GM12878 (cell line): ENCODE measurements at regions not wholly inside any gene's neighbourhood (a gene's known extent, or its start where the extent isn't known, plus 50 kb on each side); places are given as distances from the start of the nearest gene placed in this dataset.

Experiments
- ATAC-seq: fragments of 200-7000 bp; cut with Tn5 transposase; 3 replicates; pipeline ENCODE4 v1.9.1; 2020; ENCODE audit warnings: mild to moderate bottlenecking, moderate library complexity
- BruUV-seq: library from RNA; stranded (reverse); fragments of 400-500 nt; replicated peaks from 2 replicates; lab custom pipeline; 2021; lab: Mats Ljungman, UMichigan
- CTCF ChIA-PET: fragments of 300-600 bp; sonication (Branson Sonifier 250); formaldehyde crosslinking; extraction: SDS; loops from one replicate; lab custom pipeline; 2021; ENCODE audit warnings: inconsistent platforms; lab: Yijun Ruan, JAX
- POLR2A ChIA-PET: fragments of 350-600 bp; formaldehyde crosslinking; extraction: SDS; loops from one replicate; lab custom pipeline; 2021; ENCODE audit warnings: inconsistent platforms; lab: Charles Lee
- RAD21 ChIA-PET: fragments of 300-600 bp; sonication (Branson Sonifier 250); formaldehyde crosslinking; loops from one replicate; lab custom pipeline; 2023; ENCODE audit warnings: antibody characterized with exemption; ENCODE audit not compliant: unreplicated experiment; lab: Charles Lee
- SMC1A ChIA-PET: fragments of 300-600 bp; sonication (Branson Sonifier 250); formaldehyde crosslinking; loops from one replicate; lab custom pipeline; 2023; ENCODE audit not compliant: unreplicated experiment, uncharacterized antibody; lab: Charles Lee
- DNase-seq: peaks from one replicate; pipeline ENCODE4 v3.0.0-alpha.2; 2011; ENCODE audit warnings: low read depth, low spot score
- FAIRE-seq: peaks from 3 replicates; lab custom pipeline; 2011; peaks lifted over from hg19 to GRCh38; lab: Jason Lieb, UNC
- H2AFZ ChIP-seq: 2 replicates; pipeline ENCODE4 v1.6.0; 2011; ENCODE audit warnings: low read depth, low read length, control low read depth; ENCODE audit not compliant: control insufficient read depth
- H3K27ac ChIP-seq: 2 replicates; pipeline ENCODE4 v1.5.1; 2011; ENCODE audit warnings: control low read depth; ENCODE audit not compliant: control insufficient read depth, insufficient read depth
- H3K27me3 ChIP-seq, 2 experiments: replicated peaks in 1 of 2; 2 replicates each; pipeline versions ENCODE4 v1.6.0 to v1.6.1; 2011; ENCODE audit warnings: low read length in 1 of 2; ENCODE audit not compliant: control insufficient read depth in 2 of 2, insufficient read depth in 2 of 2
- H3K36me3 ChIP-seq, 2 experiments: 2 replicates each; pipeline ENCODE4 v1.5.1; 2011; ENCODE audit warnings: low read length in 1 of 2; ENCODE audit not compliant: control insufficient read depth in 2 of 2, insufficient read depth in 2 of 2
- H3K4me1 ChIP-seq: 2 replicates; pipeline ENCODE4 v1.6.1; 2011; ENCODE audit warnings: mild to moderate bottlenecking, low read length, moderate library complexity, mixed read lengths; ENCODE audit not compliant: control insufficient read depth, insufficient read depth
- H3K4me2 ChIP-seq: 2 replicates; pipeline ENCODE4 v1.6.0; 2011; ENCODE audit warnings: control low read depth; ENCODE audit not compliant: control insufficient read depth, insufficient read depth
- H3K4me3 ChIP-seq: fragments of 200-600 bp; sonication (generic); 2 replicates; pipeline ENCODE4 v1.5.1; 2016
- H3K79me2 ChIP-seq: 2 replicates; pipeline ENCODE4 v1.6.0; 2011; ENCODE audit warnings: low read length; ENCODE audit not compliant: control insufficient read depth, insufficient read depth
- H3K9ac ChIP-seq: 2 replicates; pipeline ENCODE4 v1.8.0; 2011; ENCODE audit warnings: low read length, control low read depth, mixed read lengths; ENCODE audit not compliant: control insufficient read depth, insufficient read depth
- H3K9me3 ChIP-seq: replicated peaks from 3 replicates; pipeline ENCODE4 v1.5.1; 2011; ENCODE audit warnings: mild to moderate bottlenecking, low read length; ENCODE audit not compliant: control insufficient read depth, insufficient read depth
- H4K20me1 ChIP-seq: 2 replicates; pipeline ENCODE4 v1.6.0; 2011; ENCODE audit not compliant: control insufficient read depth, insufficient read depth
- CEBPZ ChIP-seq: fragments of 150-350 bp; IDR thresholded peaks from 2 replicates; pipeline ENCODE4 v1.6.1; 2016; ENCODE audit warnings: low read depth, low read length
- CHD2 ChIP-seq: IDR thresholded peaks from 2 replicates; pipeline ENCODE4 v1.6.1; 2011; ENCODE audit warnings: low read depth, low read length, improper control_type of control experiment, borderline replicate concordance
- CUX1 ChIP-seq: IDR thresholded peaks from 2 replicates; pipeline ENCODE4 v1.6.1; 2012; ENCODE audit warnings: improper control_type of control experiment, low read depth, low read length; ENCODE audit not compliant: insufficient replicate concordance
- JUNB ChIP-seq: IDR thresholded peaks from 2 replicates; pipeline ENCODE4 v1.6.1; 2016; ENCODE audit warnings: antibody characterized with exemption, mild to moderate bottlenecking
- NR2F1 ChIP-seq: fragments of 450-650 bp; conservative IDR thresholded peaks from 2 replicates; pipeline ENCODE4 v1.6.1; 2017; ENCODE audit warnings: mild to moderate bottlenecking
- POU2F2 ChIP-seq: IDR thresholded peaks from 3 replicates; pipeline ENCODE4 v1.6.1; 2011; ENCODE audit warnings: low read depth, mild to moderate bottlenecking, low read length, borderline replicate concordance
- RAD21 ChIP-seq: IDR thresholded peaks from 2 replicates; pipeline ENCODE4 v1.6.1; 2011; ENCODE audit warnings: mild to moderate bottlenecking, low read depth, low read length, moderate library complexity; ENCODE audit not compliant: insufficient read depth
- RBBP5 ChIP-seq: fragments of 200-600 bp; sonication (generic); conservative IDR thresholded peaks from 2 replicates; pipeline ENCODE4 v1.6.1; 2016
- SREBF2 ChIP-seq: IDR thresholded peaks from 2 replicates; pipeline ENCODE4 v1.6.1; 2012; ENCODE audit warnings: mild to moderate bottlenecking, low read length
- YBX1 ChIP-seq: fragments of 450-650 bp; IDR thresholded peaks from 2 replicates; pipeline ENCODE4 v1.6.1; 2016; ENCODE audit warnings: antibody characterized with exemption
- WGBS: methylation state at CpG from one replicate; pipeline ENCODE4 v1.1.6; 2016; ENCODE audit warnings: low lambda C conversion rate; ENCODE audit not compliant: insufficient replicate concordance, insufficient coverage; ENCODE audit errors: missing lambda C conversion rate; 5-methylcytosine and 5-hydroxymethylcytosine counted together
- in situ Hi-C: fragments of 300-500 bp; cut with MboI; formaldehyde crosslinking; loops from 9 replicates; pipeline ENCODE4 v1.14.3; 2018; ENCODE audit warnings: mixed read lengths
- intact Hi-C: fragments of 100-400 bp; cut with micrococcal nuclease; formaldehyde crosslinking; loops from one replicate; pipeline ENCODE4 v1.14.2; 2022; ENCODE audit not compliant: unreplicated experiment

GRCh38 chr6:8900056-8900455 lies 464.7 kb upstream of the SLC35B3 start:
- Histone ChIP-seq H3K27me3 (no peaks in the 10 kb centered on the region), H3K4me2 (no peak overlapping the region), H3K9me3 (no peaks in the 10 kb centered on the region), H4K20me1 (no peaks in the 10 kb centered on the region), H2AFZ (no peak overlapping the region), H3K27ac (no peak overlapping the region), H3K36me3 (no peaks in the 10 kb centered on the region), H3K9ac (no peak overlapping the region), H3K4me1 (no peaks in the 10 kb centered on the region), H3K79me2 (no peaks in the 10 kb centered on the region), H3K4me3 (no peak overlapping the region)
- POLR2A ChIA-PET: no interaction called here
- no TSS peak for BruUV-seq
- 17% methylated on average over 3 of the region's 3 CpGs for WGBS
- RAD21 ChIA-PET: no interaction called here
- SMC1A ChIA-PET: no interaction called here
- no peak for FAIRE-seq
- ATAC-seq: no peak
- no peak for DNase-seq
- in situ Hi-C loops (no loop called here), intact Hi-C loops (no loop called here)
- CTCF ChIA-PET: interaction anchor here (1.6 kb wide), 1 partner anchor 193 kb away, joined by 3 read pairs; no protein-coding TSS in a partner anchor
- TF ChIP-seq JUNB (no peak), CEBPZ (no peak), RAD21 (no peak)

- no peaks in the 10 kb centered on the region for H3K36me3 ChIP-seq
- no peak for FAIRE-seq
- no peaks in the 10 kb centered on the region for H3K27me3 ChIP-seq
- no peak overlapping the region for H3K4me3 ChIP-seq
- no peak for ATAC-seq
- no peak overlapping the region for H3K4me2 ChIP-seq
- no peak overlapping the region for H2AFZ ChIP-seq
- in situ Hi-C loops (no loop called here), intact Hi-C loops (no loop called here)
- no TSS peak for BruUV-seq
- no peaks in the 10 kb centered on the region for H4K20me1 ChIP-seq
- WGBS: 21% methylated on average over 6 of the region's 6 CpGs
- CTCF ChIA-PET: interaction anchor here (1.0 kb wide), 1 partner anchor 105 kb away, joined by 3 read pairs; no protein-coding TSS in a partner anchor
- no peak overlapping the region for H3K27ac ChIP-seq
- SMC1A ChIA-PET: interaction anchor here (2.1 kb wide), 1 partner anchor 758 kb away, joined by 6 read pairs; no protein-coding TSS in a partner anchor
- POLR2A ChIA-PET: no interaction called here
- H3K9ac ChIP-seq: no peak overlapping the region
- H3K4me1 ChIP-seq: no peaks in the 10 kb centered on the region
- RAD21 ChIA-PET: interaction anchor here (1.2 kb wide), 1 partner anchor 183 kb away, joined by 4 read pairs; no protein-coding TSS in a partner anchor
- H3K9me3 ChIP-seq: no peaks in the 10 kb centered on the region
- no peak for DNase-seq
- H3K79me2 ChIP-seq: no peaks in the 10 kb centered on the region
- TF ChIP-seq CUX1 (no peak), YBX1 (no peak), NR2F1 (no peak), POU2F2 (no peak), RBBP5 (no peak), CHD2 (no peak), SREBF2 (no peak)
Measured at GRCh38 chr6:8889514-8889913, 454.2 kb upstream of the SLC35B3 start.
